H9 (cell line): ENCODE measurements at regions not wholly inside any gene's neighbourhood (a gene's known extent, or its start where the extent isn't known, plus 50 kb on each side); places are given as distances from the start of the nearest gene placed in this dataset.

Source experiments
- DNase-seq: peaks from one replicate; pipeline ENCODE4 v3.0.0-alpha.2; 2017
- H2AFZ ChIP-seq: one replicate; pipeline ENCODE4 v1.6.1; 2013; ENCODE audit warnings: mild to moderate bottlenecking, low read length, control low read depth, moderate library complexity
- H2AK5ac ChIP-seq: 2 replicates; pipeline ENCODE4 v1.6.1; 2013; ENCODE audit warnings: low read length, control low read depth, mixed read lengths; ENCODE audit not compliant: insufficient read length
- H2BK120ac ChIP-seq: one replicate; pipeline ENCODE4 v1.6.1; 2013; ENCODE audit warnings: low read depth, mild to moderate bottlenecking, low read length, control low read depth, inconsistent platforms; ENCODE audit not compliant: poor library complexity, severe bottlenecking
- H2BK12ac ChIP-seq: 2 replicates; pipeline ENCODE4 v1.6.1; 2013; ENCODE audit warnings: low read length, control low read depth, mixed read lengths, low read depth; ENCODE audit not compliant: insufficient read length
- H2BK15ac ChIP-seq: 2 replicates; pipeline ENCODE4 v1.6.1; 2013; ENCODE audit warnings: low read depth, low read length, control low read depth
- H2BK20ac ChIP-seq: one replicate; pipeline ENCODE4 v1.6.1; 2013; ENCODE audit warnings: low read depth, mild to moderate bottlenecking, low read length, control low read depth, inconsistent platforms; ENCODE audit not compliant: poor library complexity, severe bottlenecking
- H2BK5ac ChIP-seq: 2 replicates; pipeline ENCODE4 v1.6.1; 2013; ENCODE audit warnings: low read length, control low read depth, mixed read lengths; ENCODE audit not compliant: insufficient read length
- H3K14ac ChIP-seq: 2 replicates; pipeline ENCODE4 v1.6.1; 2013; ENCODE audit warnings: low read length, control low read depth; ENCODE audit not compliant: insufficient read depth
- H3K18ac ChIP-seq: 2 replicates; pipeline ENCODE4 v1.6.1; 2013; ENCODE audit warnings: low read depth, mild to moderate bottlenecking, mixed read lengths, low read length, control low read depth; ENCODE audit not compliant: insufficient read length
- H3K23ac ChIP-seq: 2 replicates; pipeline ENCODE4 v1.6.1; 2013; ENCODE audit warnings: low read length, control low read depth, mixed read lengths, low read depth; ENCODE audit not compliant: insufficient read length
- H3K23me2 ChIP-seq: 2 replicates; pipeline ENCODE4 v1.6.1; 2013; ENCODE audit warnings: low read depth, mild to moderate bottlenecking, mixed read lengths, low read length, control low read depth; ENCODE audit not compliant: insufficient read length, poor library complexity, severe bottlenecking
- H3K27ac ChIP-seq: 2 replicates; pipeline ENCODE4 v1.5.1; 2013; ENCODE audit warnings: low read length, control low read depth, mixed read lengths, low read depth; ENCODE audit not compliant: insufficient read length
- H3K27me3 ChIP-seq: 2 replicates; pipeline ENCODE4 v1.6.1; 2013; ENCODE audit warnings: low read length, control low read depth, inconsistent platforms; ENCODE audit not compliant: insufficient read depth
- H3K4ac ChIP-seq: 2 replicates; pipeline ENCODE4 v1.6.1; 2013; ENCODE audit warnings: low read depth, mild to moderate bottlenecking, control low read depth, inconsistent platforms, low read length, moderate library complexity
- H3K4me1 ChIP-seq: 2 replicates; pipeline ENCODE4 v1.6.1; 2013; ENCODE audit warnings: low read length, control low read depth, inconsistent platforms; ENCODE audit not compliant: insufficient read depth
- H3K4me2 ChIP-seq: 2 replicates; pipeline ENCODE4 v1.6.1; 2013; ENCODE audit warnings: low read length, control low read depth, mixed read lengths; ENCODE audit not compliant: insufficient read length, insufficient read depth
- H3K56ac ChIP-seq: 2 replicates; pipeline ENCODE4 v1.6.1; 2013; ENCODE audit warnings: low read depth, mild to moderate bottlenecking, mixed read lengths, low read length, control low read depth; ENCODE audit not compliant: insufficient read length
- H3K79me1 ChIP-seq: 2 replicates; pipeline ENCODE4 v1.6.1; 2013; ENCODE audit warnings: low read depth, mild to moderate bottlenecking, moderate library complexity, low read length, control low read depth, inconsistent platforms; ENCODE audit not compliant: insufficient read depth, poor library complexity, severe bottlenecking
- H3K79me2 ChIP-seq: 2 replicates; pipeline ENCODE4 v1.6.1; 2013; ENCODE audit warnings: low read length, control low read depth, inconsistent platforms; ENCODE audit not compliant: insufficient read depth
- H3K9ac ChIP-seq: 2 replicates; pipeline ENCODE4 v1.6.1; 2013; ENCODE audit warnings: low read length, control low read depth, mixed read lengths; ENCODE audit not compliant: insufficient read length; ENCODE audit errors: extremely low read depth
- H3K9me3 ChIP-seq: one replicate; pipeline ENCODE4 v1.6.1; 2013; ENCODE audit warnings: low read depth, low read length, inconsistent platforms; ENCODE audit not compliant: control insufficient read depth
- H3T11ph ChIP-seq: one replicate; pipeline ENCODE4 v1.6.1; 2013; ENCODE audit warnings: mild to moderate bottlenecking, low read length, control low read depth, inconsistent platforms
- H4K20me1 ChIP-seq: one replicate; pipeline ENCODE4 v1.6.1; 2013; ENCODE audit not compliant: control insufficient read depth, insufficient read length, insufficient read depth
- H4K5ac ChIP-seq: 2 replicates; pipeline ENCODE4 v1.6.1; 2013; ENCODE audit warnings: low read depth, mild to moderate bottlenecking, mixed read lengths, low read length, control low read depth; ENCODE audit not compliant: insufficient read length
- H4K8ac ChIP-seq: replicated peaks from 2 replicates; pipeline ENCODE4 v1.6.1; 2013; ENCODE audit warnings: low read length, control low read depth, mixed read lengths, low read depth; ENCODE audit not compliant: insufficient read length
- H4K91ac ChIP-seq: 2 replicates; pipeline ENCODE4 v1.6.1; 2013; ENCODE audit warnings: low read depth, mild to moderate bottlenecking, moderate library complexity, mixed read lengths, low read length, control low read depth; ENCODE audit not compliant: insufficient read length
- H3K27ac Mint-ChIP-seq, 3 experiments: 2 replicates in 2 of 3; 3 replicates in 1 of 3; pipeline ENCODE4 v1.8.0; 2020 to 2021; ENCODE audit warnings: mixed read lengths in 3 of 3, mild to moderate bottlenecking in 1 of 3, moderate library complexity in 1 of 3
- H3K27me3 Mint-ChIP-seq: 2 replicates; pipeline ENCODE4 v1.8.0; 2021; ENCODE audit warnings: low read depth, mild to moderate bottlenecking, moderate library complexity, mixed read lengths
- H3K36me3 Mint-ChIP-seq, 3 experiments: 2 replicates in 2 of 3; 3 replicates in 1 of 3; pipeline ENCODE4 v1.8.0; 2020 to 2021; ENCODE audit warnings: low read depth in 3 of 3, mixed read lengths in 3 of 3; ENCODE audit not compliant: insufficient read depth in 1 of 3
- H3K4me1 Mint-ChIP-seq, 2 experiments: 2 replicates each; pipeline ENCODE4 v1.8.0; 2020; ENCODE audit warnings: mixed read lengths in 2 of 2
- H3K4me3 Mint-ChIP-seq, 2 experiments: 2 replicates in 1 of 2; 3 replicates in 1 of 2; pipeline ENCODE4 v1.8.0; 2020 to 2021; ENCODE audit warnings: mild to moderate bottlenecking in 2 of 2, mixed read lengths in 2 of 2, moderate library complexity in 1 of 2
- H3K9me3 Mint-ChIP-seq, 2 experiments: 2 replicates in 1 of 2; 3 replicates in 1 of 2; pipeline ENCODE4 v1.8.0; 2020; ENCODE audit warnings: mild to moderate bottlenecking in 2 of 2, mixed read lengths in 2 of 2, moderate library complexity in 1 of 2
- CTCF ChIP-seq: fragments of 200-600 bp; sonication (generic); conservative IDR thresholded peaks from 3 replicates; pipeline ENCODE4 v1.8.0; 2021; ENCODE audit warnings: antibody characterized with exemption, mild to moderate bottlenecking
- WGBS: extraction: QIAGEN DNeasy Blood & Tissue Kit; methylation state at CpG from one replicate; pipeline ENCODE4 v1.1.7; 2013; ENCODE audit warnings: missing lambda C conversion rate, low lambda C conversion rate, mixed read lengths; ENCODE audit not compliant: insufficient read length; ENCODE audit errors: extremely low coverage; 5-methylcytosine and 5-hydroxymethylcytosine counted together

- Histone ChIP-seq H3T11ph (no peak overlapping the region), H2AK5ac (no peak overlapping the region), H3K56ac (no peak overlapping the region), H4K20me1 (no peaks in the 10 kb centered on the region), H2BK15ac (no peak overlapping the region), H3K4ac (no peak overlapping the region), H3K18ac (no peak overlapping the region), H3K27me3 (no peaks in the 10 kb centered on the region), H3K9ac (no peak overlapping the region), H3K23ac (no peak overlapping the region), H3K9me3 (no peaks in the 10 kb centered on the region), H3K79me2 (no peaks in the 10 kb centered on the region), H3K4me1 (peaks cover 2% of the 10 kb centered on the region; the same call in 1 of the 2 replicates), H3K4me2 (no peak overlapping the region), H2BK5ac (no peak overlapping the region), H3K23me2 (no peaks in the 10 kb centered on the region), H3K27ac (no peak overlapping the region), H4K5ac (no peak overlapping the region), H3K79me1 (no peaks in the 10 kb centered on the region), H2AFZ (no peak overlapping the region), H2BK120ac (no peak overlapping the region), H4K91ac (no peak overlapping the region), H4K8ac (no peak overlapping the region), H2BK20ac (no peak overlapping the region), H2BK12ac (no peak overlapping the region), H3K14ac (no peak overlapping the region)
- H3K27ac Mint-ChIP-seq: no peak overlapping the region; a peak in 1 of 7 replicates
- H3K4me1 Mint-ChIP-seq: no peaks in the 10 kb centered on the region
- no peak overlapping the region for H3K4me3 Mint-ChIP-seq
- no peaks in the 10 kb centered on the region for H3K9me3 Mint-ChIP-seq
- TF ChIP-seq CTCF: no peak
- no peak for DNase-seq
- WGBS: no CpG with 5 or more reads among the region's 2 CpGs
- H3K27me3 Mint-ChIP-seq: no peaks in the 10 kb centered on the region
- H3K36me3 Mint-ChIP-seq: no peaks in the 10 kb centered on the region
Observed at GRCh38 chr11:42661942-42662341, 649.9 kb upstream of the API5 start.
